Endothelial cell of umbilical vein (primary cell): ENCODE measurements at regions not wholly inside any gene's neighbourhood (a gene's known extent, or its start where the extent isn't known, plus 50 kb on each side); places are given as distances from the start of the nearest gene placed in this dataset.

Experiments used
- CTCF ChIP-seq, 2 donors: IDR thresholded peaks; 1 replicate in 1 of 2; 2 replicates in 1 of 2; pipeline ENCODE4 v1.5.1; 2011; ENCODE audit warnings: low read length in 2 of 2, mild to moderate bottlenecking in 2 of 2, moderate library complexity in 2 of 2, control low read depth in 1 of 2, inconsistent platforms in 1 of 2, low read depth in 1 of 2; ENCODE audit not compliant: insufficient read depth in 1 of 2; ENCODE audit errors: extremely low read depth in 1 of 2
- EZH2 ChIP-seq: IDR thresholded peaks from 2 replicates; pipeline ENCODE4 v1.6.1; 2012; ENCODE audit warnings: borderline replicate concordance, low read depth, mild to moderate bottlenecking, moderate library complexity, low read length, inconsistent platforms; ENCODE audit not compliant: severe bottlenecking
- JUN ChIP-seq: IDR thresholded peaks from 2 replicates; pipeline ENCODE4 v1.6.1; 2011; ENCODE audit warnings: borderline replicate concordance, low read depth; ENCODE audit not compliant: insufficient read length, insufficient read depth
- POLR2A ChIP-seq: IDR thresholded peaks from 2 replicates; pipeline ENCODE4 v1.6.1; 2012; ENCODE audit warnings: low read depth, mild to moderate bottlenecking, control low read depth, low read length

GRCh38 chr6:158249340-158249836 lies 62.9 kb upstream of the TULP4 start:
- TF ChIP-seq CTCF (IDR thresholded peaks at IDR 0.05; ENCODE audit: extremely low read depth in 1 of 2, insufficient read depth in 1 of 2, low read depth in 1 of 2, low read length in 2 of 2) (no peak), POLR2A (no peak), JUN (no peak), EZH2 (no peak)
